NCI-H748 treated with DMSO at 0.1 percent for 48 hours (cell line): ENCODE measurements at regions not wholly inside any gene's neighbourhood (a gene's known extent, or its start where the extent isn't known, plus 50 kb on each side); places are given as distances from the start of the nearest gene placed in this dataset.
"Not testable (repeated sequence)": the region's sequence is repeated elsewhere in the genome, so short reads cannot be mapped to it uniquely, and the experiment has no call there.

ENCODE experiments used
- DNase-seq: peaks from one replicate; lab custom pipeline; 2025; lab: John Stamatoyannopoulos, UW

- DNase-seq = no peak
These were observed 116.0 kb downstream of the BUB3 start for GRCh38 chr10:123270221-123270620.

DNA sequence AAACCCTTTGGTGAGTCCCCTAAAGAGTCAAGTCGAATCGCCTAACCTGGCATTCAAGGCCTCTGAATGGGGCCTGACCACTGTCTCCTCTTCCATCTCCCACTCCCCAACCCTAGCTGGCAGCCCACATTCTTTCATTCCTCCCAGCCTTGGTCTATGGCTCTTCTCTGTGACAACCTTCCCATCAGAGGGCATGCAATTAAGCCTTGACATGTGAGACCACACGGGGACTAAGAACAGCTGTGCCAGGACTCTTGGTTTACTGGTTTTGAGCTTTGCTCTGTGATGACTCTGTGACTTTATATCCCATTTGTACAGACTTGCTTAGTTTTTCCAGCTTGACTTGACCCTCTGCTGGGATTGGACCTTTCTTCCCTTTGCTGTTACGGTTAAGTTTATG lies 116.6 kb downstream of the BUB3 start:
- DNase-seq = no peak

- DNase-seq = no peak
These were observed 118.0 kb downstream of the BUB3 start for GRCh38 chr10:123272171-123272570.

GRCh38 chr10:123274306-123275135 lies 120.3 kb downstream of the BUB3 start:
- peak; percentile 92 for DNase-seq

DNA sequence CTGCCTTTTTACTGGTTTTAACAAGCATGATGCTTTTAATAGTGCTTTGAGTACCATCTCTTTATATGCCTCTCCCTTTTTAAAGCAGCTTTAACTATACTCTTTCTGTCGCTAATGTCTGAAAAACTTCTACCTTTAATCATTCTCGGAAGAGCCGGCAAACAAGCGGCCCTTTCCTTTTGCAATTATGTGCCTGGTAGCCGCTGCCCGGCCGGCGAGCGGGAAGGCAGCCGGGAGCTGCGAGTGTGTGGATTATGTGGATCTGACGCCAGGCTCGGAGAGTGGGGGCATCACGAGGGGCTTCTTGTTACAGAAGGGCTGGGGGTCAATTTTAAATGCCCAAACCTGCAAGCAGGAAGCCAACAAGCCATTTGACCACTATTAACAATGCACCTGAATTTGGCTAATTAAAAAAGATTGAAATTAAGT lies 120.9 kb downstream of the BUB3 start:
- DNase-seq = no peak

DNA sequence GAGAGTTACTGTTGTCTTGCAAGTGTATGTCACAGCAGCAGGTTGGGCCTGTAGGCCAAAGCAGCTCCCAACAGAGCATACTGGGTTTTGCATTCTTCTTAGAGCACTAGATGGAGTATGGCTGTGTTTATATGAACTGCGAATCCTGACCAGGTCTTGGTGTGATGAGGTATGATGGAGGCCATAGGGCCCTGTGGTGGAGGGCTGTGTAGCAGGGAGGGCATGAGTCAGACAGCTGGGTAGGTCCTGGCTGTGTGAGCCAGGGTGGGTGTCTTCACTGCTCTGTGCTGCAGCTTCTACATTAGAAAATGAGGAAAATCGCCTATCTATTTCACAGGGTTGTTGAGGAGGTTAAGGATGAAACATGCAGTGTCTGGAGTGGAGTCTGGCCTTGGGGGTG lies 124.2 kb downstream of the BUB3 start:
- DNase-seq = no peak

DNA sequence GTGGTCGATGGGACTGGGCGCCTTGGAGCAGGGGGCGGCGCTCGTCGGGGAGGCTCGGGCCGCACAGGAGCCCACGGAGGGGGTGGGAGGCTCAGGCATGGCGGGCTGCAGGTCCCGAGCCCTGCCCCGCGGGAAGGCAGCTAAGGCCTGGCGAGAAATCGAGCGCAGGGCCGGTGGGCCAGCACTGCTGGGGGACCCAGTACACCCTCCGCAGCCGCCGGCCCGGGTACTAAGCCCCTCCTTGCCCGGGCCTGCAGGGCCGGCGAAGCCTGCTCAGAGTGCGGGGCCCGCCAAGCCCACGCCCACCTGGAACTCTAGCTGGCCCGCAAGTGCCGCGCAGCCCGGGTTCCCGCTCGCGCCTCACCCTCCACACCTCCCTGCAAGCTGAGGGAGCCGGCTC lies 129.2 kb downstream of the BUB3 start:
- DNase-seq = not testable (repeated sequence)

GRCh38 chr10:123284022-123284421 lies 129.8 kb downstream of the BUB3 start:
- no peak for DNase-seq

GRCh38 chr10:123287594-123288247 lies 133.5 kb downstream of the BUB3 start:
- no peak for DNase-seq

DNA sequence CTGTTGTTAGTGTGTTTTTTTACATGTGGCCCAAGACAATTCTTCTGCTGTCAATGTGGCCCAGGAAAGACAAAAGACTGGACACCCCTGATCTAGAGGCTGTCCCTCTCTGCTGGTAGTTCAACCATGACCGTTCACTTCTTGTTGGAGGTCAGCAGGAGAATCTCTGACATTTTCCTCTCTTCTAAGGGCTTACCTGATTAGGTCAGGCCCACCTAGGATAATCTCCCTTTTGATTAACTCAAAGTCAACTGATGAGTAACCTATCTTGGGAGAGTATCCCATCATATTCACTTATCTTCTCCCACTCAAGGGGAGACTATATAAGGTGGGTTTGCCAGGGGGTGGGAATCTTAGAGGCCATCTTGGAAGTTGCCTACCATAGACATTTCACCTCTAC lies 135.2 kb downstream of the BUB3 start:
- DNase-seq = no peak

GRCh38 chr10:123294109-123294508 lies 139.9 kb downstream of the BUB3 start:
- DNase-seq = no peak

- no peak for DNase-seq
These were observed 140.7 kb downstream of the BUB3 start for GRCh38 chr10:123294886-123295285.

DNA sequence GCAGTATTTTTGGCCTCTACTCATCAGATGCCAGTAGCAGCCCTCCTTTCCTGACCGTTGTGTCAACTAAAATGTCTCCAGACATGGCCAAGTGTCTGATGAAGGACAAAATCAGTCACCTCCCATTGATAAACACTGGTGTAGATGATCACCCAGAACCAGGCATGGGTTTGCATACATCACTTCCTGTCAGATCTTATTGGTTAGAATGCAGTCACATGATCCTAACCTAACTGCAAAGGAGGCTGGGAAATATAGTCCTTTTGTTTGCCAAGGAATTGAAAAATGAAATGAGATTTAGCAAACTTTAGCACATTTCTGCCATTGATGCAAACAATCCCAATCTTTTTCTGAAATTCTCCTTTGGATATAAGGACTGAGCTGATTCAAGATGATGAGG lies 141.4 kb downstream of the BUB3 start:
- DNase-seq = no peak

DNA sequence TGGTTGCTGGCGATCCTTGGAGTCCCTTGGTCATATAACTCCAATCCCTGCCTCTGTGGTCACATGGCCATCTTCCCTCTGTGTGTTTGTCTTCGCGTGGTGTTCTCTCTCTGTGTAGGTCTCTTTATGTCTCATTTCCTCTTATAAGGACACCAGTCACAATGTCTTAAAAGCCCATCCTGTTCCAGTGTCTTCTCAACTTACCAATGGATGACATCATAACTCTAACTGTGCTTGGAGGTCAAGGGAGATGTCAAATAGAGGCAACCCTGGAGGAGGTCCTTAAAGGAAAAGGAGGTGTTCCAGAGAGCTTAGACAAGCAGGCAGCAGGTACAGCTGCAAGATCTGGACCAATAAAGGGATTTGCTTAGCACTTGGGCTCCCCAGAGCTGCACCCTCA lies 143.0 kb downstream of the BUB3 start:
- no peak for DNase-seq

GRCh38 chr10:123298583-123298982 lies 144.4 kb downstream of the BUB3 start:
- no peak for DNase-seq

GRCh38 chr10:123299598-123299997 lies 145.4 kb downstream of the BUB3 start:
- no peak for DNase-seq

GRCh38 chr10:123301077-123301857 lies 147.1 kb downstream of the BUB3 start:
- peak; percentile 3 for DNase-seq

DNA sequence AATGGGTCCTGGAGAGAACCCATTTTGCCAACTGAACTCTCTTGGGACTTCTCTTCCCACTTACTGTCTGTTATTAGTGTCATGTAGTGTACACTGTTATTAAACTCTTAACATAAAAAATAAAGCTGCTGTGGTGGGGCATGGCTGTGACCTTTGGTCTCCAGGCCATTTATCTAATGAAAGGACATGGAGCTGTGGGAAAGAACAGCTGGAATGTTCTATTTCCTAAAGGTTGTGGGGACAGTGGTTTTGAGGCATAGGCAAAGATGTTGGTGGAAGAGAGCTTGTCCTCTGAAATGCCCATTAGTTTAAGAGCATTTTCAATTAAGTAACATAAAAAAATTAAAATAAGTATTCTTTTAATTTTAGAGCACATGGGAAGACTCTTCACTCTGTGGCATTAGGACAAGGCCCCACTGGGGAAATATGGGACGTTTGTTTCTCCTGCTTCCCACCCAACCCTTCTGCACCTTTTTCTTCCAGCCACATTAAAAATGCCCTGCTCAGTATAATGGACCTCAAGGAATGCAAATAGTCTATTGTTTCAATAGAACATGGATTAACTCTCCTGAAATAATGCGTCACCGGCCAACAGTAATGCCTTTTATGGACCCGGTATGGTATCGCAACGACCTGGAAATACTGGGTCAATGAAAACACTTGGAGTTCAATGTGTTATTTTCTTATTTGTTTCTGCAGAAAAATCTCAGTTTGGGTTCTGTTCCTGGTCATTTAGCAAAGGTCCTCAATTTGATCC lies 149.6 kb downstream of the BUB3 start:
- no peak for DNase-seq

- DNase-seq = no peak
These were observed 151.5 kb downstream of the BUB3 start for GRCh38 chr10:123305671-123306070.

- DNase-seq = no peak
These were observed 152.1 kb downstream of the BUB3 start for GRCh38 chr10:123306290-123306689.

DNA sequence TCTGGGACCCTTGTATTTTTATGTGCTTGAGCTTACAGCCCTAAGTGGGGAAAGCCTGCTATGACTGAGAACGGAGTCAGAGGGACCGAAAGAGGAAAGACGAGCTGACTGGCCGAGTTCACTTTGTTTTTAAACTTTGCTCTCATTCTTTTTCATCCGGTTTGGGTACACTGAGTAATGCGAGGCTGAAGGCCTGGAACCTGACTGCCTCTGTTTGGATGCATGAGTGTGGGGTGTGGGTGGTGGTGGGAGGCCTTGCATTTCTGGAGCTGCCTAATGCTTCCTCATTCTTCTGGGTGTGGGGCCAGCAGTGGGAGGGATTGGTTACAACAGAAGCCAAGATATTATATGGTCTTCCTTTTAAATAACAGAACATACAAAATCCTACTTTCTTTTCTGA lies 155.5 kb downstream of the BUB3 start:
- DNase-seq = no peak

GRCh38 chr10:123316776-123317175 lies 162.6 kb downstream of the BUB3 start:
- no peak for DNase-seq
